MM.1S (cell line): ENCODE measurements at regions not wholly inside any gene's neighbourhood (a gene's known extent, or its start where the extent isn't known, plus 50 kb on each side); places are given as distances from the start of the nearest gene placed in this dataset.
"Not testable (repeated sequence)": the region's sequence is repeated elsewhere in the genome, so short reads cannot be mapped to it uniquely, and the experiment has no call there.

Experiments
- CTCF ChIP-seq: fragments of 300-600 bp; sonication (generic); IDR thresholded peaks from 2 replicates; pipeline ENCODE4 v1.5.1; 2016; ENCODE audit warnings: antibody characterized with exemption, low read length, mixed read lengths
- EZH2 ChIP-seq: fragments of 300-600 bp; sonication (generic); optimal IDR thresholded peaks from 2 replicates; pipeline ENCODE3; 2017; ENCODE audit warnings: low read depth, mild to moderate bottlenecking, antibody characterized with exemption, low read length, mixed read lengths
- EZH2phosphoT487 ChIP-seq: fragments of 300-600 bp; sonication (generic); IDR thresholded peaks from 2 replicates; pipeline ENCODE4 v1.6.1; 2018; ENCODE audit warnings: antibody characterized with exemption, low read length

- not testable (repeated sequence) for TF ChIP-seq CTCF, EZH2phosphoT487, EZH2
These were observed 257.0 kb upstream of the PCDH18 start for GRCh38 chr4:137789263-137789662.
